OCI-LY1 (cell line): ENCODE measurements at regions not wholly inside any gene's neighbourhood (a gene's known extent, or its start where the extent isn't known, plus 50 kb on each side); places are given as distances from the start of the nearest gene placed in this dataset.

Experiments used
- H2AFZ ChIP-seq: fragments of 200-600 bp; sonication (generic), shearing (Covaris generic); 2 replicates; pipeline ENCODE4 v1.6.0; 2014; ENCODE audit warnings: antibody characterized with exemption, mild to moderate bottlenecking, low read length
- H3F3A ChIP-seq: fragments of 200-600 bp; sonication (generic), shearing (Covaris generic); 2 replicates; pipeline ENCODE4 v1.6.0; 2014; ENCODE audit warnings: mild to moderate bottlenecking, antibody characterized with exemption, low read length, moderate library complexity; ENCODE audit not compliant: insufficient read depth
- H3K27ac ChIP-seq: fragments of 200-600 bp; sonication (generic); 2 replicates; pipeline ENCODE4 v1.5.1; 2014; ENCODE audit warnings: low read length, mixed run types, mild to moderate bottlenecking, low read depth; ENCODE audit not compliant: poor library complexity, severe bottlenecking
- H3K27me3 ChIP-seq: fragments of 200-600 bp; sonication (generic); 2 replicates; pipeline ENCODE4 v1.6.0; 2014; ENCODE audit warnings: antibody characterized with exemption, mild to moderate bottlenecking, low read length, moderate library complexity; ENCODE audit not compliant: insufficient read depth
- H3K36me3 ChIP-seq: fragments of 200-600 bp; sonication (generic); 2 replicates; pipeline ENCODE4 v1.6.1; 2014; ENCODE audit warnings: mild to moderate bottlenecking, antibody characterized with exemption, low read length, moderate library complexity, mixed read lengths; ENCODE audit not compliant: insufficient read depth
- H3K4me1 ChIP-seq: fragments of 200-600 bp; sonication (generic); 2 replicates; pipeline ENCODE4 v1.5.1; 2014; ENCODE audit warnings: mild to moderate bottlenecking, low read length, moderate library complexity; ENCODE audit not compliant: insufficient read depth, severe bottlenecking
- H3K4me2 ChIP-seq: fragments of 200-600 bp; sonication (generic), shearing (Covaris generic); 2 replicates; pipeline ENCODE4 v1.6.1; 2014; ENCODE audit warnings: low read length
- H3K4me3 ChIP-seq: fragments of 200-600 bp; sonication (generic); 2 replicates; pipeline ENCODE4 v1.5.1; 2014; ENCODE audit warnings: low read length, low read depth, mild to moderate bottlenecking, mixed read lengths; ENCODE audit not compliant: poor library complexity, severe bottlenecking
- H3K79me2 ChIP-seq: fragments of 200-600 bp; shearing (Covaris generic); 2 replicates; pipeline ENCODE4 v1.6.1; 2016; ENCODE audit warnings: mixed run types, low read length, mixed read lengths; ENCODE audit not compliant: insufficient read depth
- H3K9ac ChIP-seq: fragments of 200-600 bp; sonication (generic), shearing (Covaris generic); 2 replicates; pipeline ENCODE4 v1.6.1; 2014; ENCODE audit warnings: mild to moderate bottlenecking, low read length, mixed read lengths
- H3K9me2 ChIP-seq: fragments of 200-600 bp; sonication (generic), shearing (Covaris generic); 2 replicates; pipeline ENCODE4 v1.6.1; 2014; ENCODE audit warnings: low read depth, mild to moderate bottlenecking, low read length, mixed read lengths
- H3K9me3 ChIP-seq: fragments of 200-600 bp; shearing (Covaris generic); 2 replicates; pipeline ENCODE4 v1.6.1; 2014; ENCODE audit warnings: low read length, mixed read lengths
- H4K20me1 ChIP-seq: fragments of 200-600 bp; sonication (generic), shearing (Covaris generic); 2 replicates; pipeline ENCODE4 v1.6.0; 2016; ENCODE audit warnings: mild to moderate bottlenecking, low read length; ENCODE audit not compliant: insufficient read depth
- EZH2 ChIP-seq: fragments of 200-600 bp; sonication (generic), shearing (Covaris generic); IDR thresholded peaks from 2 replicates; pipeline ENCODE4 v1.8.0; 2017; ENCODE audit warnings: borderline replicate concordance, mixed run types, mild to moderate bottlenecking, antibody characterized with exemption, low read length, moderate library complexity, mixed read lengths
- TF ChIP-seq, protein P1 (sequence below): fragments of 200-600 bp; sonication (generic), shearing (Covaris generic); IDR thresholded peaks from 2 replicates; pipeline ENCODE4 v1.5.1; 2017; ENCODE audit warnings: mild to moderate bottlenecking, antibody characterized with exemption, low read length, moderate library complexity, mixed read lengths

DNA sequence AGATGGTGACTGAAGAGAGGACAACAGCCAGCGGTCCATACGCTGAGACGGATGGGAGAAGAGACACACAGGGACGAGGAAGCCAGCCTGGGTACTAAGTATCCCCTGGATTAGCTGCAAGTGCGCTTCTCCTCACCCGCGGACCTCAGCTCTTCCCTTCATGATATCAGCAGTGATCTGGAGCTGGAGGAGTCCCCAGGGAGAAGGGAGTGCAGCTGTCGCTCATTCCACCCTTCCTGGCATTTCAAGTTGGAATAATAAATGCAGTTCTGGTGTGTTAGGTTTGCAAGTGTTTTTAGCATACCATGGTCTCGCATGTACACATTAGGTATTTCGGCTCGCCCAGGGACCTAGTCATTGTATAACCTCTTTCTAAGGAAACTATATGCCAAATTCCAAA is 88.5 kb upstream of the C1QTNF9B start:
- no peaks in the 10 kb centered on the region for H3K36me3 ChIP-seq
- no peaks in the 10 kb centered on the region for H3K79me2 ChIP-seq
- H3K9me3 ChIP-seq = no peaks in the 10 kb centered on the region
- H4K20me1 ChIP-seq = no peaks in the 10 kb centered on the region
- no peak overlapping the region for H3K27ac ChIP-seq
- no peak overlapping the region for H3K9ac ChIP-seq
- H3K4me1 ChIP-seq = no peaks in the 10 kb centered on the region
- no peak for TF ChIP-seq EZH2
- TF ChIP-seq, protein P1, sequence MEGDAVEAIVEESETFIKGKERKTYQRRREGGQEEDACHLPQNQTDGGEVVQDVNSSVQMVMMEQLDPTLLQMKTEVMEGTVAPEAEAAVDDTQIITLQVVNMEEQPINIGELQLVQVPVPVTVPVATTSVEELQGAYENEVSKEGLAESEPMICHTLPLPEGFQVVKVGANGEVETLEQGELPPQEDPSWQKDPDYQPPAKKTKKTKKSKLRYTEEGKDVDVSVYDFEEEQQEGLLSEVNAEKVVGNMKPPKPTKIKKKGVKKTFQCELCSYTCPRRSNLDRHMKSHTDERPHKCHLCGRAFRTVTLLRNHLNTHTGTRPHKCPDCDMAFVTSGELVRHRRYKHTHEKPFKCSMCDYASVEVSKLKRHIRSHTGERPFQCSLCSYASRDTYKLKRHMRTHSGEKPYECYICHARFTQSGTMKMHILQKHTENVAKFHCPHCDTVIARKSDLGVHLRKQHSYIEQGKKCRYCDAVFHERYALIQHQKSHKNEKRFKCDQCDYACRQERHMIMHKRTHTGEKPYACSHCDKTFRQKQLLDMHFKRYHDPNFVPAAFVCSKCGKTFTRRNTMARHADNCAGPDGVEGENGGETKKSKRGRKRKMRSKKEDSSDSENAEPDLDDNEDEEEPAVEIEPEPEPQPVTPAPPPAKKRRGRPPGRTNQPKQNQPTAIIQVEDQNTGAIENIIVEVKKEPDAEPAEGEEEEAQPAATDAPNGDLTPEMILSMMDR = no peak
- H3K4me3 ChIP-seq = no peak overlapping the region
- no peaks in the 10 kb centered on the region for H3K9me2 ChIP-seq
- no peaks in the 10 kb centered on the region for H3F3A ChIP-seq
- no peak overlapping the region for H2AFZ ChIP-seq
- no peak overlapping the region for H3K4me2 ChIP-seq
- H3K27me3 ChIP-seq = no peaks in the 10 kb centered on the region

DNA sequence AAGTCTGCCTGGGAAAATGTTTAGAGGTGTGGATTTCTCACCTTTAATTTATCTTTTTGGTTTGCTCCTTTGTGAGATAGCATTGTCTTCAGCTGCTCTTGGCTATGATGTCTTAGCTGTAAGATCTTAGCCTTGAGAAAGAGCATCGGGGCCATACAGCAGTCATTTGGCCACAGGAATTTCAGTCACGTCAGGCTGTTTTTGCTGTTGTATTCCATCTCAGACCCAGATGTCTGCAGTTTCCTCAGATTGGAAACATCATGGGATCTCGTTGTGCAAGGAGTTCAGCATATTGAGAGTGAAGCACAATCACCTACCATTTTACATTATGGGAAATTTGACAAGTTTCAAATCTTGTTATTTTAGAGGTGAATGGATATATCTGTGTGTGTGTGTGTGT is 89.3 kb upstream of the C1QTNF9B start:
- Histone ChIP-seq H3F3A (no peaks in the 10 kb centered on the region), H3K9me3 (no peaks in the 10 kb centered on the region), H3K9me2 (no peaks in the 10 kb centered on the region), H3K4me3 (no peak overlapping the region), H4K20me1 (no peaks in the 10 kb centered on the region), H3K27ac (no peak overlapping the region), H3K4me1 (no peaks in the 10 kb centered on the region), H2AFZ (no peak overlapping the region), H3K4me2 (no peak overlapping the region), H3K27me3 (no peaks in the 10 kb centered on the region), H3K36me3 (no peaks in the 10 kb centered on the region), H3K79me2 (no peaks in the 10 kb centered on the region), H3K9ac (no peak overlapping the region)
- TF ChIP-seq EZH2 = no peak
- TF ChIP-seq, protein P1 = no peak

DNA sequence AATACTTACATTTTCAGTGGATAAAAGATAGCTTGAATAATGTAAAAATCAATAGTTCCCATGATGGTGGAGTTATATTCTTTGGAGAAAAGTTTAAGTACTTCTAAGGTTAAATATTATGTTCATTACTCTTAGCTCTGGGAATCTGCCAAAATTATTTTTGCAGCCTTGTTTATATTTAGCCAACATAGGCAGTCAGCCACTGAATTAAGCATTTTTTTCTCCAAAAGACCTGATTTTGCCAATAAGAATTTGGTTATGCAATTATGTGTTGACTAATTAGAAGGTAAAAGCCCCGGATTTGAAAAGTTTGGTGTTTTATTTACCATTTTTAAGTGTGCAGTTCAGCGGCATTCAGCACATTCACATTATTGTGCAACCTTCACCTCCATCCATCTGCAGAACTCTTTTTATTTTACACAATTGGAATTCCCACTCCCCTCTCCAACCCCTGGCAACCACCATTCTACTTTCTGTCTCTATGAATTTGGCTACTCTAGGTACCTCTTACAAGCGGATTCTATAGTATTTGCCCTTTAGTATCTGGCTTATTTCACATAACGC is 90.1 kb upstream of the C1QTNF9B start:
- no peaks in the 10 kb centered on the region for H3K9me2 ChIP-seq
- no peak overlapping the region for H3K27ac ChIP-seq
- H3K4me3 ChIP-seq = no peak overlapping the region
- H3K79me2 ChIP-seq = no peaks in the 10 kb centered on the region
- H2AFZ ChIP-seq = no peak overlapping the region
- H3K9ac ChIP-seq = no peak overlapping the region
- TF ChIP-seq EZH2 = no peak
- TF ChIP-seq, protein P1 = no peak
- no peaks in the 10 kb centered on the region for H3K36me3 ChIP-seq
- no peaks in the 10 kb centered on the region for H3F3A ChIP-seq
- H3K9me3 ChIP-seq = no peaks in the 10 kb centered on the region
- H3K4me1 ChIP-seq = no peaks in the 10 kb centered on the region
- no peak overlapping the region for H3K4me2 ChIP-seq
- no peaks in the 10 kb centered on the region for H3K27me3 ChIP-seq
- H4K20me1 ChIP-seq = no peaks in the 10 kb centered on the region
